Esophagus muscularis mucosa (tissue), 4 donors: ENCODE measurements at regions not wholly inside any gene's neighbourhood (a gene's known extent, or its start where the extent isn't known, plus 50 kb on each side); places are given as distances from the start of the nearest gene placed in this dataset.

Source experiments
- CTCF ChIP-seq, 3 experiments: fragments of 200-600 bp in 2 of 3; fragments of 450-650 bp in 1 of 3; sonication (generic) in 2 of 3; IDR thresholded peaks; one replicate each; pipeline ENCODE4 v1.5.1; 2017 to 2019; ENCODE audit warnings: antibody characterized with exemption in 3 of 3, mild to moderate bottlenecking in 2 of 3, moderate library complexity in 1 of 3
- EP300 ChIP-seq: sonication (generic); formaldehyde crosslinking; IDR thresholded peaks from one replicate; pipeline ENCODE4 v1.6.1; 2017; ENCODE audit warnings: antibody characterized with exemption
- POLR2A ChIP-seq: fragments of 450-650 bp; IDR thresholded peaks from one replicate; pipeline ENCODE4 v1.6.1; 2017; ENCODE audit warnings: antibody characterized with exemption, moderate library complexity, mild to moderate bottlenecking, low read depth
- POLR2AphosphoS5 ChIP-seq, 2 donors: sonication (generic); formaldehyde crosslinking; IDR thresholded peaks; one replicate each; pipeline ENCODE4 v1.6.1; 2017; ENCODE audit warnings: antibody characterized with exemption in 2 of 2

GRCh38 chr2:125658583-125658982, 997.4 kb upstream of the GYPC start:
- no peak for TF ChIP-seq EP300
- TF ChIP-seq POLR2AphosphoS5 (IDR thresholded peaks at IDR 0.05) = no peak
- TF ChIP-seq CTCF (IDR thresholded peaks at IDR 0.05) = no peak
- TF ChIP-seq POLR2A = no peak
